ENCODE measurements at regions not wholly inside any gene's neighbourhood (a gene's known extent, or its start where the extent isn't known, plus 50 kb on each side); places are given as distances from the start of the nearest gene placed in this dataset.

DNA sequence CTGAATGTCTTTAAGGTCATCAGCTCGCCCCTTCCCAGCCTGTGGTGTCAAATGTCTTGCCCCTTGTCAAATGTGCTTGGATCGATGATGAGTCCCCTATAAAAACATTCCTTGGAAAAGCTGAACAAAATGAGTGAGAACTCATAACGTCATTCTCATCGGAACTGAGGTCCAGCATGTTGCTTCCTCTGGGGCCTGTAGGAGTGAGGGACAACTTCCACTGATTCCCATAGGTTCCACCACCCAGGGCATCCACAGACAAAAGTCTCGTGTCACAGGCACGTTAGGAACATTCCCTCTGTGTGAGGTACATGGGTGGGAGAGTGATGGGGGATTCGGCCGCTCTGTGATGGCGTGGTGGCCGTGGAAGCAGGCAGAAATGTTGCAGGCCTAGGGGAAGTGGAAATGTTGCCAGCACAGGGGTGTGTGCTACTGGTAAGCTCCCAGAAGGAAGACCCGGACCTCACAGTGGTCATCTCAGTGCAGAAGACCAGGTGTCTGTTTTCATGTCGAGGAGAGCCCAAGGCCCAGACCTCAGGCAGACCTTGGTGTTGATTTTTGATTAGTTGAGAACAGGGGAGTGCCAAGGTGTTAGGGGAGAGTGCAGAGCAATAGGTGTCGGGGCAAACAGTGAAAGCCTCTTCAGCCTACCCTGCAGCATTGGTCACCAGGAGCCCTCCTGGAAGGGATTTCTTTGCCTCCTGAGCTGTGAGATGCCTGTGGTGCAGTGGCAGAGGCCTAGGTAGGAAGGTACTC is 96.8 kb downstream of the SNRPN start:
- DNase-seq (ENCODE audit: low spot score) = no peak

DNA sequence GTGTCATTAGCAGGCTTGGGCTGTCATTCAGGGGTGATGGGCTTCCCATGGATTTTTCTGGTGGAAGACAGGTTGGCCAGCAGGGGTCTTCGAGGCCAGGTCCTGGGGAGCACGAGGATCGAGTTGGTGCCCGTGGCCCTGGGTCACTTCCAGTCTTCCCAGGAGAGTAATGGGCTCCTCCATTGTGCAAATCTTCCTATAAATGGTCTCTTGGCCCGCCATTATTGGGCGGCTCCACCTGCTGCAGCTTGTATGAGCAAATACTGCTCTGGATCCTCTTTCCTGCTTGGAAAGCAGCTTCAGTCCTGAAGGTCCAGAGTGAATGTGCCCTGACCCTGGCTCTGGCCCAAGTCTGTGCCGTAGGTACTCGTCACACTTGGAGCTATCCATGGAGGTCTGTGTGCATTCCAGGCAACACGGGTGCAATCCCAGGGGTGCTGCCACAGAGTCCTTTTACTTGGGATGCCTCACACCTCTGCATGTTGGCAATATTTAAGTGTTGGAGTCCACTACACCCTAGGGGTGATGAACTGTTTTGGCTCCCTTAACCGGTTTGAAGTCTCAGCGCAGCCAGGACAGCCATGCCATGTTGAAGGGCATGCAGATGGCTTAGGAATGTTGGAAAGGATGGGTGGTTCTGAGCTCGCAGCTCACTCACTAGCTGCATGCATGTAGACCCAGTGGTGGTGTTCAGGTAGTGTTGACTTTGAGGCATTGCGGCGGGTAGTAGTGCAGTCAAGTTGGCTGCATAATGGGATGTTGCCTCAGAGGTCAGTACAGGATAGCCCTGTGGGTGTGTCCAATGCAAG is 97.6 kb downstream of the SNRPN start:
- DNase-seq (ENCODE audit: low spot score) = no peak

DNA sequence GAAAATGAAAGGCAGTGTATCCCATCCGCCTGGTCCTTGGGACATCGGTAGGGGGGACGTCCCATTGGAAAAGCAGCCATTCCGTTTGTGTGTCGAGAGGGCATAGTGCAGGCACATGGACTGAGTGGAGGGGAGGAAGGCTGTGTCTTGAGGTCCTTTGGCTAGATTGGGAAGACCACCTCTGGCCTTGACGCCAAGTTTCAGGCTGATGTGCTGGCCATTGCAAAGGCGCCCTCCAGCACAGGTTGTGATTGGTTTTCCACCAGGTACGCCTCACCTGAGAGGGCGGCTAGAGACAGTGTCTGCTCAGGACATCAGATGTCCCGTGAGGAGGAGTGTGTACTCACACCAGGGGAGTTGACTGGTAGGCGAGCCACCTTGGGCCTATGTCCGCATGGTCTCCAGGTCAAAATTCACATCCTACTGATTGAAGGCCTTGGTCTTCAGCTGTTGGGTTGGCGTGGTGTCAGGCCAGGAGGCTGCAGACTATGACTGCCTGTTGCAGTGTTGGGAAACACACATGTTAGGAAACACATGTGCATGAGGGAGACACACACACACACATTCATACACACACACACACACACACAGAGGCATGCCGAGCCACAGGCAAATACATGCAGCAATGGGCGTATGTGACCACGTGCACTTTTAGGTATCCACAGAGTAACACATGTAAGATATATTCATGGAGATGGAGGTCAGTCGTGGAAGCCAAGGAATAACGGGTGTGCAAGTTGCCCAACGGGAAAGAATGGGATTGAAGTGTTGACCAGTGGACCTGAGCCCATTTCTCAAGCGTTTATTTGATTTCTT is 98.4 kb downstream of the SNRPN start:
- DNase-seq (ENCODE audit: low spot score) = no peak

- no peak for DNase-seq (ENCODE audit: low spot score)
Observed at GRCh38 chr15:25054329-25054728, 99.5 kb downstream of the SNRPN start.

DNA sequence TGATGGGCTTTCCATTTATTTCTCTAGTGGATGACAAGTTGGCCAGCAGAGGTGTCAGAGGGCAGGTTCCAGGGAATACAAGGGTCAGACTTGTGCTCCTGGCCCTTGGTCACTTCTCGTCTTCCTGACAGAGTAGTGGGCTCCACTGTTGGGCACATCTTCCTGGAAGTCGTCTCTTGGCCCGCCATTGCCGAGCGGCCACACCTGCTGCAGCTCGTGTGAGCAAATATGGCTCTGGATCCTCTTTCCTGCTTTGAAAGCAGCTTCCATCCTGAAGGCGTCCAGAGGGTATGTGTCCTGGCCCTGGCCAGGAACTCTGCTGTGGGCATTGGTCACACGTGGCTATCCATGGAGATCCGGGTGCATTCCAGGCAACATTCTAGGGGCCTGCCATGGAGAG is 100.2 kb downstream of the SNRPN start:
- DNase-seq (ENCODE audit: low spot score) = no peak

DNA sequence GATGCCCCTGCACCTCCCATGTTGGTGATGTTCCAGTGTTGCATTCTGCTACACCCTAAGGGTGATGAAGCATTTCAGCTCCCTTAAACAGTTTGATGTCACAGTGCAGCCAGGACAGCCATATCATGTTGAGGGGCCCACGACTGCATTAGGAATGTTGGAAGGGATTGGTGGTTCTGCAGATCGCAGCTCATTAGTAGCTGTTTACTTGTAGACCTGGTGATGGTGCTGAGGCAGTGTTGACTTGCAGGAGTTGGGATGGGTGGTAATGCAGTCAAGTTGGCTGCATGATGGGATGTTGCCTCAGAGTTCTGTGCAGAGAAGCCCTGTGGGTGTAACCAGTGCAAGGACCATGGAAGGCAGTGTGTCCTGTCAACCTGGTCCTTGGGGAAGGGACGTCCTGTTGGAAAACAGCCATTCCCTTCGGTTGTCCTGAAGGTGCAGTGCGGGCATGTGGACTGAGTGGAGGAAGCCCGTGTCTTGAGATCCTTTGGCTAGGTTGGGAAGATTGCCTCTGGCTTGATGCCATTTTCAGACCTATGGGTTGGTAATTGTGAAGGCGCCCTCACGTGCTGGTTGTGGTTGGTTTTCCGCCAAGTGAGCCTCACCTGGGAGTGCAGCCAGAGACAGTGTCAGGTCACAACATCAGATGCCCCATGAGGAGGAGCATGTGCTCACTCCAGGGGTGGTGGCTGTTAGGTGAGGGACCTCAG is 100.7 kb downstream of the SNRPN start:
- DNase-seq (ENCODE audit: low spot score) = no peak

DNA sequence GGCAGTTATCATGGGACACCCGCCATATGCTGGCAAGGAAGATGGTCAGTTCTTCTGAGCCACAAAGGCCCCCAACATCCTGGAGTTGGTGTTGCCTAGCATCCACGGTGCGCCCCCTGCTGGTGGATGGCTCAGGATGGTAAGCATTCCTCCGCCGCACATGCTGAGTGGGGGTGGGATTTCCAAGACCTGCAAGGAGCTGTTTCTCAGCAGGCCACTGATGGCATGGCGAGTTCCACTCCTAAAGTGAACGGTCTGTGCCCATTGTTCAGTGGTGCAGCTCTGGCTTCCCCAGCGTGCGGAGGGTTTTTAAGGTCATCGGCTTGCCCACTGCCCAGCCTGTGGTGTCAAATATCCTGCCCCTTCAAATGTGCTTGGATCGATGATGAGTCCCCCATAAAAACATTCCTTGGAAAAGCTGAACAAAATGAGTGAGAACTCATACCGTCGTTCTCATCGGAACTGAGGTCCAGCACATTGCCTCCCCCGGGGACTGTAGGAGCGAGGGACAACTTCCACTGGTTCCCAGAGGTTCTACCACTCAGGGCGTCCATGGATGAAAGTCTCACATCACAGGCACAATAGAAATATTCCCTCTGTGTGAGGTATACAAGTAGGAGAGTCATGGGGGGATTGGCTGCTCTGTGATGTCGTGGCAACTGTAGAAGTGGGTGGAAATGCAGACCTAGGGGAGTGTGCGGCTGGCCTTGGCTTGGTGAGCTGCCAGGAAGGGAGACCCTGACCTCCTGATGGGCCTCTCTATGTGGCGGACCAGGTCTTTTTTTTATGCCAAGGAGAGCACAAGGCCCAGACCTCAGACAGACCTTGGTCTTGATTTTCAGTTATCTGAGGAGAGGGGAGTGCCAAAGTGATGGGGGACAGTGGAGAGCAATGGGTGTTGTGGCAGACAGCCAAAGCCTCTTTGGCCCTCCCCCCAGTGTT is 102.0 kb downstream of the SNRPN start:
- no peak for DNase-seq (ENCODE audit: low spot score)

- DNase-seq (ENCODE audit: low spot score) = no peak
Observed at GRCh38 chr15:25057574-25057973, 102.8 kb downstream of the SNRPN start.

GRCh38 chr15:25058080-25058785 is 103.4 kb downstream of the SNRPN start:
- no peak for DNase-seq (ENCODE audit: low spot score)

DNA sequence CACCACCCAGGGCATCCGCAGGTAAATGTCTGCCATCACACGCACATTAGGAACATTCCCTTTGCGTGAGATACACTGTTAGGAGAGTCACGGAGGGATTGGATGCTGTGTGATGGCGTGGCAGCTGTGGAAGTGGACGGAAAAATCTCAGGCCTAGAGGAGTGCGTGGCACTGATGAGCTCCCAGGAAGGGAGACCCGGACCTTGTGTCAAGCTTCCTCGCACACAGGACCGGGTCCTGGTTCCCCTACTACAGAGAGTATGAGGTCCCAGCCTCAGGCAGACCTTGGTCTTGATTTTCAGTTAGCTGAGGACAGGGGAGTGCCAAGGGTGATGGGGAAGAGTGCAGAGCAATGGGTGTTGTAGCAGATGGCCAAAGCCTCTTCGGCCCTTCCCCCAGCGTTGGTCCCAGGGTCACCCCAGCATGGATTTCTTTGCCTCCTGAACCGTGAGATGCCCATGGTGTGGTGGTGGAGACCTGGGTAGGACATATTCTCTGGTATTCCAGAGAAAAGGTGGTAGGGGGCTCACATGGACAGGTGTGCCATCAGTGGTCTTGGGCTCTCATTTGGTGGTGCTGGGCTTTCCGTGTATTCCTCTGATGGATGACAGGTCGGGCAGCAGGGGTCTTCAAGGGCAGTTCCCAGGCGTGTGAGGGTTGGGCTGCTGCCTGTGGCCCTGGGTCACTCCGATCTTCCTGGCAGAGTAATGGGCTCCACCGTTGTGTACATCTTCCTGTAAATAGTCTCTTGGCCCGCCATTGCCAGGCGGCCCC is 105.1 kb downstream of the SNRPN start:
- DNase-seq (ENCODE audit: low spot score) = no peak

DNA sequence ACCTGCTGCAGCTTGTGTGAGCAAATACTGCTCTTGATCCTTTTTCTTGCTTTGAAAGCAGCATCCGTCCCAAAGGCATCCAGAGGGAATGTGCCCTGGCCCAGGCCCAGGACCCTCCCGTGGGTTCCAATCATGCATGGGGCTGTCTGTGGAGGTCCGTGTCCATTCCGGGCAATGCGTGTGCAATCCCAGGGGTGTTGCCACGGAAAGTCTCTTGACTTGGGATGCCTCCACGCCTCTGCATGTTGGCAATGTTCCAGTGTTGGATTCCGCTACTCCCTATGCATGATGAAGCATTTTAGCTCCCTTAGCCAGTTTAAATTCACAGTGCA is 105.7 kb downstream of the SNRPN start:
- DNase-seq (ENCODE audit: low spot score) = no peak

GRCh38 chr15:25060996-25061620 is 106.3 kb downstream of the SNRPN start:
- DNase-seq (ENCODE audit: low spot score) = no peak

- no peak for DNase-seq (ENCODE audit: low spot score)
Observed at GRCh38 chr15:25061808-25062550, 107.2 kb downstream of the SNRPN start.

DNA sequence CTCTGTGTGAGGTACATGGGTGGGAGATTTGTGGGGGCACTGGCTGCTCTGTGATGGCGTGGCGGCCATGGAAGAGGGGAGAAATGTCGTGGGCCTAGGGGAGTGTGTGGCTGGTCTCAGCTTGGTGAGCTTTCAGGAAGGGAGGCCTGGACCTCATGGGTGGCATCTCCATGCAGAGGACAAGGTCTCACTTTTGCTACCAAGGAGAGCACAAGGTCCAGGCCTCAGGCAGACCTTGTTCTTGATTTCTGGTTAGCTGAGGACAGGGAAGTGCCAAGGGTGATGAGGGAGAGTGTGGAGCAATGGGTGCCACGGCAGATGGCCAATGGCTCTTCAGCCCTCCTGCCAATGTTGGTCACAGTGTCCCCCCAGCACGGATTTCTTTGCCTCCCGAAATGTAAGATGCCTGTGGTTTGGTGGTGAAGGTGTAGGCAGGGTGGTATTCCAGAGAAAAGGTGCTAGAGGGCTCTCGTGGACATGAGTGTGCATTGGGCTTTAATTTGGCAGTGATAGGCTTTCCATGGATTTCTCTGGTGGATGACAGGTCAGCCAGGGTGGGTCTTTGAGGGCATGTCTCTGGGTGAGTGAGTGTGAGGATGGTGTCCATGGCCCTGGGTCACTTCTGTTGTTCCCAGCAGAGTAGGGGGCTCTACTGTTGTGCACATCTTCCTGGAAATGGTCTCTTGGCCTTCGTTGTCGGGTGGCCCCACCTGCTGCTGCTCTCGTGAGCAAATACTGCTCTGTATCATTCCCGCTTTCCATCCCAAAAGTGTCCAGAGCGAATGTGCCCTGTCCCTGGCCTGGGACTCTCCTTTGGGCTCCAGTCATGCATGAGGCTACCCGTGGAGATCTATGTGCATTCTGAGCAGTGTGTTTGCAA is 108.0 kb downstream of the SNRPN start:
- DNase-seq (ENCODE audit: low spot score) = no peak

GRCh38 chr15:25065286-25065685 is 110.5 kb downstream of the SNRPN start:
- no peak for DNase-seq (ENCODE audit: low spot score)

DNA sequence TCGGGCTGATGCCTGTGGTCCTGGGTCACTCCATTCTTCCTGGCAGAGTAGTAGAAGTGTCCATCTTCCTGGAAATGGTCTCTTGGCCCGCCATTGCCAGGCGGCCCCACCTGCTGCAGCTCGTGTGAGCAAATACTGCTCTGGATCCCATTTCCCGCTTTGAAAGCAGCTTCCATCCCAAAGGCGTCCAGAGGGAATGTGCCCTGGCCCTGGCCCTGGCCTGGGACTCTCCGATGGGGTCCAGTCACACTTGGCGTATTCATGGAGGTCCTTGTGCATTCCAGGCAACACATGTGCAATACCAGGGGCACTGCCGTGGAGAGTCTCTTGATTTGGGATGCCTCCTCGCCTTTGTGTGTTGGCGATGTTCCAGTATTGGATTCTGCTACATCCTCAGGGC is 111.1 kb downstream of the SNRPN start:
- DNase-seq (ENCODE audit: low spot score) = no peak

DNA sequence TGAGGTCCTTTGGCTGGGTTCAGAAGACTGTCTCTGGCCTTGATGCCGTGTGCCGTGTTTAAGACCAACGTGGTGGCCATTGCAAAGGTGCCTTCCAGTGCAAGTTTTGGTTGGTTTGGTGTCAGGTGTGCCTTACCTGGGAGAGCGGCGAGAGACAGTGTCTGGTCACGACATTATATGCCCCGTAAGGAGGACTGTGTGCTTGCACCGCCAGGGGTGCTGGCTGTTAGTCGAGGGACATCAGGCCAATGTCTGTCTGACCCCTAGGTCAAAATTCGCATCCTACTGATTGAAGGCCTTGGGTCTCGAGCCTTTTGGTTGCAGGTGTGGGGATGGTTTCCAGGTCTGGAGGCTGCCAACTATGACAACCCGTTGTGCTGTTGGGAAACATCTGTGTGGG is 111.9 kb downstream of the SNRPN start:
- no peak for DNase-seq (ENCODE audit: low spot score)

Data from kidney tubule cell (primary cell).